ENCODE measurements at regions not wholly inside any gene's neighbourhood (a gene's known extent, or its start where the extent isn't known, plus 50 kb on each side); places are given as distances from the start of the nearest gene placed in this dataset.

GRCh38 chr7:52325237-52325636 is 710.2 kb upstream of the POM121L12 start:
- Histone ChIP-seq H3K4me1 (ENCODE audit: insufficient read depth, low read length) (no peaks in the 10 kb centered on the region), H4K20me1 (ENCODE audit: insufficient read depth, low read length) (no peaks in the 10 kb centered on the region), H3K27ac (ENCODE audit: low read depth, low read length) (no peak overlapping the region), H2AFZ (ENCODE audit: low read depth, low read length) (no peak overlapping the region), H3K79me2 (ENCODE audit: insufficient read depth, low read length) (no peaks in the 10 kb centered on the region), H3K36me3 (ENCODE audit: insufficient read depth, low read length) (no peaks in the 10 kb centered on the region), H3K9ac (ENCODE audit: low read length) (no peak overlapping the region), H3K27me3 (ENCODE audit: insufficient read depth, low read length) (no peaks in the 10 kb centered on the region), H3K9me3 (ENCODE audit: insufficient read depth, low read depth, low read length) (no peaks in the 10 kb centered on the region), H3K4me2 (ENCODE audit: low read length) (no peak overlapping the region), H3K4me3 (ENCODE audit: insufficient read depth, low read depth, low read length) (no peak overlapping the region)
- Mint-ChIP-seq H3K9me3 (ENCODE audit: unreplicated experiment) (peaks cover 15% of the 10 kb centered on the region), H3K27me3 (ENCODE audit: low read depth, unreplicated experiment) (no peaks in the 10 kb centered on the region), H3K4me1 (ENCODE audit: low read depth, unreplicated experiment) (no peaks in the 10 kb centered on the region), H3K27ac (ENCODE audit: unreplicated experiment) (no peak overlapping the region), H3K4me3 (ENCODE audit: unreplicated experiment) (no peak overlapping the region), H3K36me3 (ENCODE audit: low read depth, unreplicated experiment) (no peaks in the 10 kb centered on the region)
- TF ChIP-seq CTCF (IDR thresholded peaks at IDR 0.05; ENCODE audit: insufficient read depth, low read depth, low read length) = no peak
- no peak for TF ChIP-seq EZH2 (IDR thresholded peaks at IDR 0.05; ENCODE audit: insufficient read depth, low read length)
- FAIRE-seq = no peak
- DNase-seq (ENCODE audit: low read depth) = no peak

- Mint-ChIP-seq H3K4me1 (ENCODE audit: low read depth, unreplicated experiment) (no peaks in the 10 kb centered on the region), H3K27ac (ENCODE audit: unreplicated experiment) (no peak overlapping the region), H3K27me3 (ENCODE audit: low read depth, unreplicated experiment) (no peaks in the 10 kb centered on the region), H3K36me3 (ENCODE audit: low read depth, unreplicated experiment) (no peaks in the 10 kb centered on the region), H3K9me3 (ENCODE audit: unreplicated experiment) (peaks cover 12% of the 10 kb centered on the region), H3K4me3 (ENCODE audit: unreplicated experiment) (no peak overlapping the region)
- DNase-seq (ENCODE audit: low read depth) = no peak
- H3K4me1 ChIP-seq (ENCODE audit: insufficient read depth, low read length) = no peaks in the 10 kb centered on the region
- no peak overlapping the region for H2AFZ ChIP-seq (ENCODE audit: low read depth, low read length)
- no peak overlapping the region for H3K27ac ChIP-seq (ENCODE audit: low read depth, low read length)
- no peaks in the 10 kb centered on the region for H4K20me1 ChIP-seq (ENCODE audit: insufficient read depth, low read length)
- H3K79me2 ChIP-seq (ENCODE audit: insufficient read depth, low read length) = no peaks in the 10 kb centered on the region
- no peak overlapping the region for H3K4me2 ChIP-seq (ENCODE audit: low read length)
- H3K4me3 ChIP-seq (ENCODE audit: insufficient read depth, low read depth, low read length) = no peak overlapping the region
- no peaks in the 10 kb centered on the region for H3K36me3 ChIP-seq (ENCODE audit: insufficient read depth, low read length)
- TF ChIP-seq EZH2 (IDR thresholded peaks at IDR 0.05; ENCODE audit: insufficient read depth, low read length) = no peak
- no peak for TF ChIP-seq CTCF (IDR thresholded peaks at IDR 0.05; ENCODE audit: insufficient read depth, low read depth, low read length)
- H3K9me3 ChIP-seq (ENCODE audit: insufficient read depth, low read depth, low read length) = no peaks in the 10 kb centered on the region
- no peak for FAIRE-seq
- no peaks in the 10 kb centered on the region for H3K27me3 ChIP-seq (ENCODE audit: insufficient read depth, low read length)
- no peak overlapping the region for H3K9ac ChIP-seq (ENCODE audit: low read length)
Observed at GRCh38 chr7:52323202-52323746, 712.2 kb upstream of the POM121L12 start.

- FAIRE-seq (no peak), DNase-seq (ENCODE audit: low read depth) (no peak)
- no peak overlapping the region for H3K27ac Mint-ChIP-seq (ENCODE audit: unreplicated experiment)
- Histone ChIP-seq H3K4me3 (ENCODE audit: insufficient read depth, low read depth, low read length) (no peak overlapping the region), H4K20me1 (ENCODE audit: insufficient read depth, low read length) (no peaks in the 10 kb centered on the region), H3K27me3 (ENCODE audit: insufficient read depth, low read length) (no peaks in the 10 kb centered on the region), H3K36me3 (ENCODE audit: insufficient read depth, low read length) (no peaks in the 10 kb centered on the region), H3K4me2 (ENCODE audit: low read length) (no peak overlapping the region), H3K4me1 (ENCODE audit: insufficient read depth, low read length) (no peaks in the 10 kb centered on the region), H2AFZ (ENCODE audit: low read depth, low read length) (no peak overlapping the region), H3K79me2 (ENCODE audit: insufficient read depth, low read length) (no peaks in the 10 kb centered on the region), H3K9ac (ENCODE audit: low read length) (no peak overlapping the region), H3K9me3 (ENCODE audit: insufficient read depth, low read depth, low read length) (no peaks in the 10 kb centered on the region), H3K27ac (ENCODE audit: low read depth, low read length) (no peak overlapping the region)
- peaks cover 8% of the 10 kb centered on the region for H3K9me3 Mint-ChIP-seq (ENCODE audit: unreplicated experiment)
- TF ChIP-seq CTCF (IDR thresholded peaks at IDR 0.05; ENCODE audit: insufficient read depth, low read depth, low read length) (no peak), EZH2 (IDR thresholded peaks at IDR 0.05; ENCODE audit: insufficient read depth, low read length) (no peak)
- H3K4me1 Mint-ChIP-seq (ENCODE audit: low read depth, unreplicated experiment) = no peaks in the 10 kb centered on the region
- H3K4me3 Mint-ChIP-seq (ENCODE audit: unreplicated experiment) = no peak overlapping the region
- no peaks in the 10 kb centered on the region for H3K36me3 Mint-ChIP-seq (ENCODE audit: low read depth, unreplicated experiment)
- H3K27me3 Mint-ChIP-seq (ENCODE audit: low read depth, unreplicated experiment) = no peaks in the 10 kb centered on the region
Observed at GRCh38 chr7:52320610-52321009, 714.8 kb upstream of the POM121L12 start.

All from astrocyte (in vitro differentiated cells and primary cell).